GM21717 (cell line): ENCODE measurements at regions not wholly inside any gene's neighbourhood (a gene's known extent, or its start where the extent isn't known, plus 50 kb on each side); places are given as distances from the start of the nearest gene placed in this dataset.

Experiments used
- ATAC-seq: cut with Tn5 transposase; IDR thresholded peaks from one replicate; pipeline ENCODE4 v1.9.1; 2021; ENCODE audit warnings: mild to moderate bottlenecking, moderate library complexity; ENCODE audit not compliant: unreplicated experiment

- no peak for ATAC-seq
Measured at GRCh38 chr1:239778208-239778813, 313.4 kb upstream of the FMN2 start.

DNA sequence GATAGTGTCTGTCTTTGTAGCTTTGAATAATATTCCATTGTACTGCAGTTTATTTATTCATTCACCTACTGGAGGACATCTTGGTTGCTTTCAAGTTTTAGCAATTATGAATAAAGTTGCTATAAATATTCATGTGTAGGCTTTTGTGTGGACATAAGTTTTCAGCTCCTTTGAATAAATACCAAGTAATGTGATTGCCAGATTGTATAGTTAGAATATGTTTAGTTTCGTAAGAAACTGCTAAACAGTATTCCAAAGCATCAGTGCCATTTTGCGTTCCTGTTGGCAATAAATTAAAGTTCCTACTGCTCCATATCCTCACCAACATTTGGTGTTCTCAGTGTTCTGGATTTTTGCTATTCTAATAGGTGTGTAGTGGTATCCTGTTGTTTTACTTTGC lies 311.7 kb upstream of the FMN2 start:
- no peak for ATAC-seq

- no peak for ATAC-seq
Measured at GRCh38 chr1:239784896-239785295, 306.8 kb upstream of the FMN2 start.

DNA sequence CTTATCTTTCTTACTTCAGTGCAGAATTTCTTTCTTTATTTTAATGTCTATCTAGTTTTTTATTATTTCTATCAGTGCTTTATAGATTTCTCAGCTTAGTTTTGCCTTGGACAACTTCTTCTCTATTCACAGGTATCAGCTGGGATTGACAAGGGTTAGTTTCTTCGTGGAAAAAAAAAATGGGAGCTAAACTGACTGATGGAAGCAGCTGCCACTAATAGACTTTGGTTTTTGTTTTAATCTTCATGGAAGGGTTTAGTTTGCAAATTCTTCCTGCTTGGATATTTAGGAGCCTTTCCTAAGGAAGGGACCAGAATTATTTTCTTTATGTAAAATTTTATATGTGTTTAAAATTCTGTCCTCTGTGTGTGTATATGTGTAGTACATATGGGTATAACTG lies 306.1 kb upstream of the FMN2 start:
- ATAC-seq = no peak

- no peak for ATAC-seq
Measured at GRCh38 chr1:239786464-239786863, 305.2 kb upstream of the FMN2 start.

GRCh38 chr1:239792157-239792556 lies 299.5 kb upstream of the FMN2 start:
- ATAC-seq = no peak

DNA sequence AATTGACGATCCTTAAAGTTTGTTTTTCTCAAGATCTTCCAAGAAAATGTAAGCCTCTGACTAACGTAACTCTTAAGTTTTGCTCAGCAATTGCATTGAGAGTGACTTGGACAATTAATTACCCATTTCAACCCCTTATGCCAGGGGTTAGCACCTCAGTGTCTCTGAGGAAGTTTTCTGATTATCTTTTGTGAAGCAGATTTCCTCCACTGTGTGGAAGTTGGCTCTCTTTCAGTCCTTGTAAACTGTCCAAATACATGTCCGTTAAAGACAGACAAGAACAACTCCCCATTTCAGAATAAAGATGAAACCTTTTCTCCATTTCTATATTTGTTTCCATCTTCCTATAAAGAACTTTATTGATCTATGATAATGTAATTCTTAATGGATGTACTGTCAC lies 296.4 kb upstream of the FMN2 start:
- no peak for ATAC-seq

DNA sequence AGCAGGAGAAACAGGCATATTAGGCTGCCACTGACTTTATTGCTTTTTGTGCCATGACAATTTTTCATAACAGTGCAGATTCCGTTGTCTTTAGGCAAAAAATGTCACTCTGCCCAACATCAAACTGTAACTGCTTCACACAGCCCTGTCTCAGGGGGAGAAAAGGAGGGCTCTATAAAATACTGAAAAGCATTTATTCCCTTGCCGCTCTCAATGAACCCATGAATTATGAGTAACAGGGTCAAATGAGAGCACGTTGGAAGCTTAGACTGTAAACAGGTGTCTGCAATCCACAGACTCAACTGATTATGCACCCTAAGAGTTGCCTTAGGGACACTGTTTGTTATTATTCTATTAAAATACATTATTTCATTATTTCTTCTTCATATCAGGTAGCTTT lies 292.1 kb upstream of the FMN2 start:
- no peak for ATAC-seq

DNA sequence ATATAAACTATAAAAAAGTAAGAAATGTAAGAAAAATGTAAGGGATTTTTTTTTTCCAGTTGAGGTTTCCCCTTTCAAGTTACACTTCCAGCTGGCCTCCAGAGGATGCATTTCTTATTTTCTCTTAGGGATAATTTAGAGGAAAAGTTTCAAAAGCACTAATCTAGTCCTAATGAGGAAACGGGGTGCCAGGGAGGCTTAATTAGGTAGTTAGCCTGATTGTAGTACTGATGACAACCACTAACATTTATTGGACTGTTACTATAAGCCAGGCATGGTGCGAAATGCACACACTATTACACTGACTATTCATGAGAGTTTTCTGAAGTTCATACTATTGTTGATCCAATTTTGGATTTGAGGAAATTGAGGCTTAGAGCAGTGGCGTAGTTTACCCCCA lies 290.8 kb upstream of the FMN2 start:
- no peak for ATAC-seq

DNA sequence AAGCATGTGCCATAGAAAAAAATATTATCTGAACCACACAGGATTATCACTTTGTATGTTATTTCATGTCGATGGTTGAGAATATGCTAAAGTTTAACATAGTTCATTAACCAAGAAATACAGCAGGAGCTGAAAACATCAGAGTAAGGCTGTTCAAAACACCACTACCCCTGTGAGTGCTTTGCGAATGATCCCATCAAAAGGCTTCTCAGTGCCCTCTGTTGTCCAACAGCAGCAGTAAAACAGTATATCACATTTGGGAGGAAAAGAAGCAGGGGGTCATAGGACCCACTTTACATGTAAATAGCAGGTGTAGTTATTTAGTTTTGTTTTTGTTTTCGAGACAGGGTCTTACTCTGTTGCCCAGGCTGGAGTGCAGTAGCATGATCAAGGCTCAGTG lies 289.4 kb upstream of the FMN2 start:
- no peak for ATAC-seq

DNA sequence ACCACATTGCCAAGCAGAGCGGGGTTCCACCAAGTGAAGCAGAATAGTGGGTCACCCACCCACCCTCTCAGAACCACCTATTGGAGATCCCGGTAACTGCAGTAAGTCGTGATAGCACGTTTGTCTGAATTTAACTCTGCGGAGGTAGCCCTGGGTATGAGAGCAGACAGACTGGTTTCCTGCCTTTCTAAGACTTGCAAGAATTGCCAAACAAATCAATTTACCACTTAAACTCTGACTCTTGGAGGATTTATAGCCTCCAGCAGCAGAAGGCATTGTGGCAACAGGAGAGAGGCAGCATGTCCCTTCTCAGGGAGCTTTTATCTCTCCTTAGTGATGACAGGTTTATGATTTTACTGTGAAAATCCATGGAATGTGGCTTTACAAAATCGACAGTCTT lies 287.9 kb upstream of the FMN2 start:
- no peak for ATAC-seq

DNA sequence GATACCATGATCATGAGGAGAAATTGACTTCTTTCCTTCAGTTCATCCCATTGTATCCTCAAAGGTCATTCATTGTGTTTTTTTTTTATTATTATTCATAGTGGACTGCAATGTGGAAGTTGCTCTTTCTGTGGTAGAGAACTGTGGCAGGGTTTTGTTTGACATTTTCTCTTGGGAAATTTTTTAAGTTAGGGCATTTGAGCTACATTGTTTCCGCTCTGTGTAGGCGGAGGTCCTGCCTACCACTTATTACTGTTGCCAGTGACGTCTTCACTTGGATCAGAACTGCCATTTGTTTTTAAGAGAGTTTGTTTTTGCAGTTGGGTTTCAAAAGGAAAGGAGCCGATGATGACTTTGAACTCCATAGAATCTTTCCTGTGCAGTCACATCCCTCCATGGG lies 287.4 kb upstream of the FMN2 start:
- ATAC-seq = no peak

DNA sequence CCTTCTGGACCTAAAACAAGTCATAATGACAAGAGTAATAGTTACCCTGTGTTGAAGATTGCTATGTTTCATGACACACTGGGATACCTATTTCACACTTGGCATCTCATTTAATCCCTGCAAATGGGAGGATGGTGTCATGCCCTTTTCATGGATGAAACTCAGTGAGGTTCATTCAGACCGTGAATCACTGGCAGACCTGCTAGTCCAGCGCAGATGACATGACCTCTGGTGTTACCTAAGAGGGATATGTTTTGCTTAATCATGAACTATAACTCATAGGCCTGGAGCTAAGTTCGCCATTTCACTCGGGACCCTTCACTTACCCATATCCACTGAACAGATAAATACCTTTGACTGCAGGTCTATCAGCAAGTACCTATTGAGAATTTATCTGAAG lies 286.6 kb upstream of the FMN2 start:
- ATAC-seq = no peak

DNA sequence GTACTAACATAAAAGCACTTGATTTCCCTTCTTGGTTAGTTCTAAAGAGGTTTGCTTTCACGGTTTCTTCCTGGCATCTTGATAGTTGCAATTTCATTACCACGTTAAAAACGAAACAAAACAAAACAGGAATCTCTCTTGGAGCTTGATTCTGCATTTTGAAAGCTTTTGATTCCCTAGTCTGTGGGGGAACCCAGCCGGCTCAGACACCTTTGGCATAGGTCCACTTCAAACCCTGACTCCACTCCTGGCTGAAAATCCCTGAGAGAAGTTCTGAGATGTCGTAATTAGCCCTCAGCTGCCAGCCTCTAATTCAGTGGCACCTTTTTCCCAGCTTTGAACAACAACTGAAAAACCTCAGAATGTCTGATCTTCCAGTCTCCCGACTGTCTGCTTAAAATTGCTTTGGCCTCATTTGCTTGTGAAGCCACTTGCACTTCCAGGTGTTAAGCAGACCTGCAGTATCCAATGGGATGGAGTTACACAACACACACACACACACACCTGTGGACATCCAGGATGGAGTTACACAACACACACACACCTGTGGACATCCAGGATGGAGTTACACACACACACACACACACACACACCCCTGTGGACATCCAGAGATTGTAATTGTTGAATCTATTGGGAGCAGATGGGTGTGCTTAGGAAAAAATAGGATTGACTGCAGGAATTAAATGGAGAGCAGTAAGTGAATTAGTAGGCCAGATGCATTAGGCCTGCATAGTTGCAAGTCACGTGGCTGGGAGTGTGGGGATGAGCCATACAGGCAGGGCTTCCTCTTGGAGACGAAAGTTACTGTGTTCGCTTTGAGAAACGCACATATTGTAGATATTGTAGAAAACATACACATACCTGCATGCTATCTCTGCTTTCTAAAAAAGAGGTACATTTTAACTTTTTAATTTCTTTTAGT lies 285.6 kb upstream of the FMN2 start:
- no peak for ATAC-seq

- no peak for ATAC-seq
Measured at GRCh38 chr1:239806897-239807296, 284.8 kb upstream of the FMN2 start.

- no peak for ATAC-seq
Measured at GRCh38 chr1:239807361-239807760, 284.3 kb upstream of the FMN2 start.

GRCh38 chr1:239810061-239810481 lies 281.6 kb upstream of the FMN2 start:
- no peak for ATAC-seq

DNA sequence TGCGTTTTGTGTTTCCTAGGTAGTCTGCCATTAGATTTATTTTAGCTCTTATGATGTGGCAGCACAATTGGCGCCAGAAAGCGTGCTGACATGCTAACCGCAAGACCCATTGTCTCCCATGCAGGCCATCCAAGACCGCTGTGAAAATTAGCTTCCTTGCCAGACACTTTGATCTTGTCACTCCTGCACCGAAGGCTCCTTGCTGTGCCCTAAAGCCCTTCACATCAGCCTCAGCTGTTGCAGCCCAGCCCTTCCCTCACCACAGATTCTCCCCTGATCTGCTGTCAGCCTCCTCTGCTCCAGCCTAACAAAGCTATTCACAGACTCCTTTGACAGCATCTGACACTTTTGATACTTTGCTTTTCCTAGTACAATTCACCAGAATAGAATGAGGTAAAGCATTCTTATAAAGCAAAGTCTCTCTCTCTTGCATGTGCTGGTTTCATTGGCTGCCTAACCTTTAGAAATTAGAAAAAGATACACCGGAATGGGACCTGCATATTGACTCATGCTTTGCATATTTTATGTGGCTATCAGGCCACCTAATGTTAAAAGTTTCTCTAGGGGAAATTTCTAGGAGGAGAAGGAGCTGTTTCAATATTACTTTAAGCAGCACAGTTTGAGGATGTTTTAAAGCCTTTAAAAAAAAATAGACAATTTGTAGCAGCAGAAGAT lies 280.3 kb upstream of the FMN2 start:
- ATAC-seq = no peak

GRCh38 chr1:239812580-239812979 lies 279.1 kb upstream of the FMN2 start:
- ATAC-seq = no peak

DNA sequence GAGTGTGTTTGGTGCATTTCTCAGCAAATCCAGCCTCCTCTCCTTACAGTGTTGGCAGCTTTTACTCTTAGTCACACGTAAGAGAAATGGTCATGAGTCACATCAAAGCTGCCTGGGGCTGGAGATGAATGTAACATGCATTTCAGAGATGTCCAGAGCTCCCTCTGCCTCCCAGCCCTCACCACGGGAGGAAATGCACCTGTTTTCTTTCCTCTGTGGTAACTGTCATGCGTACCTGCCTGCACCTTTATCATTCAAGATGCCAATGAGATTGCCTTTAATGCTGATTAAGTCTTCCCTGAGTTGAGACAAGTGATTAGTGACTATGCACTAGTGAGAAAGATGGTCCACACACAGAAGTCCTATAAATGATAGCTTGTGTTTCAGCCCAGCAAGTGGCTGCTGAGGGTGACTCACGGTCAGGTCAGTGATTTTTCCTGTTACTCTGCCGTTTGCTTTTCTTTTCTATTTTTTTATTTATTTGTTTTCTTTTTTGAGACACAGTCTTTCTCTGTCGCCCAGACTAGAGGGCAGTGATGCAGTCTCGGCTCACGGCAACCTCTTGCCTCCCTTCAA lies 277.3 kb upstream of the FMN2 start:
- no peak for ATAC-seq

DNA sequence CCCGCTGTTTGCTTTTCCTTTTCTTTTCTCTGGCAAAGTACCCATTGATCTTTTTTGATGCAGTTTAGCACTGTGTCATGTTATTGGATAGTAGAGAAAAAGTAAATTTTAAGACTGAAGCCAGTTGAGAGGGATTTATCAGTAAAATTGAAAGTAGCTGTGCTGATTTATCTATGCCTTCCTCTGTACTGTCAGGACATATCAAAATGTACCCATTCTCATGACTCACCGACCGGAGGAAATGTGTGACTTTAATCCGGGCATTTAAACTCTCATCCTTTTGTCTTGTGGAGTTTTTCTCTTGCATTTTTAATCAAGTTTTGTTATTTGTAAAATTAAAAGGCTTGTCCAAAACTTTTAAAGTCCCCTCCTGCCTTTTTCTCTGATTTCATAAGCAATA lies 276.6 kb upstream of the FMN2 start:
- ATAC-seq = no peak
